ENCODE measurements at regions not wholly inside any gene's neighbourhood (a gene's known extent, or its start where the extent isn't known, plus 50 kb on each side); places are given as distances from the start of the nearest gene placed in this dataset.

GRCh38 chr2:75790814-75791467 is 80.2 kb upstream of the GCFC2 start:
- ATAC-seq = no peak

More at GRCh38 chr2:75790814-75791467, 80.2 kb upstream of the GCFC2 start:
- TF ChIP-seq ZFP3 (CRISPR knock-in tag; IDR thresholded peaks at IDR 0.05) (no peak), PPARA (CRISPR knock-in tag; IDR thresholded peaks at IDR 0.05; ENCODE audit: borderline replicate concordance) (no peak), ZNF565 (CRISPR knock-in tag; conservative IDR thresholded peaks at IDR 0.05; ENCODE audit: low read depth) (no peak), ZC3H10 (CRISPR knock-in tag; IDR thresholded peaks at IDR 0.05) (no peak), TCF4 (CRISPR knock-in tag; IDR thresholded peaks at IDR 0.05; ENCODE audit: borderline replicate concordance) (no peak), POU6F1 (CRISPR knock-in tag; IDR thresholded peaks at IDR 0.05; ENCODE audit: borderline replicate concordance, low read depth) (no peak), ISL1 (CRISPR knock-in tag; IDR thresholded peaks at IDR 0.05) (no peak), CSDC2 (CRISPR knock-in tag; IDR thresholded peaks at IDR 0.05) (no peak), SNAI2 (CRISPR knock-in tag; IDR thresholded peaks at IDR 0.05) (no peak), CREB5 (CRISPR knock-in tag; IDR thresholded peaks at IDR 0.05; ENCODE audit: low read depth) (no peak), ZFP30 (CRISPR knock-in tag; IDR thresholded peaks at IDR 0.05) (no peak), BACH2 (CRISPR knock-in tag; IDR thresholded peaks at IDR 0.05; ENCODE audit: borderline replicate concordance) (no peak), TSHZ2 (CRISPR knock-in tag; IDR thresholded peaks at IDR 0.05) (no peak), CSRNP3 (CRISPR knock-in tag; IDR thresholded peaks at IDR 0.05) (no peak), PATZ1 (CRISPR knock-in tag; IDR thresholded peaks at IDR 0.05; ENCODE audit: borderline replicate concordance) (no peak)

All from SK-N-SH treated with all-trans-retinoic acid at 6 μM for 48 hours (cell line).